Body of pancreas (tissue), 4 donors: ENCODE measurements at regions not wholly inside any gene's neighbourhood (a gene's known extent, or its start where the extent isn't known, plus 50 kb on each side); places are given as distances from the start of the nearest gene placed in this dataset.

Experiments
- ATAC-seq: fragments of 150-250 bp; one replicate; pipeline ENCODE4 v1.9.1; 2016
- DNase-seq, 4 donors: peaks; one replicate each; pipeline ENCODE4 v3.0.0-alpha.2; 2019
- H3K27ac ChIP-seq, 4 donors: fragments of 200-600 bp; sonication (generic); 1 replicate in 3 of 4; 2 replicates in 1 of 4; pipeline versions ENCODE4 v1.5.1 to v1.6.1; 2016 to 2019; ENCODE audit warnings: mild to moderate bottlenecking in 1 of 4, mixed read lengths in 1 of 4, moderate library complexity in 1 of 4
- H3K27me3 ChIP-seq, 2 donors: fragments of 200-600 bp; sonication (generic); one replicate each; pipeline ENCODE4 v1.6.0; 2016; ENCODE audit warnings: mild to moderate bottlenecking in 1 of 2
- H3K36me3 ChIP-seq, 2 donors: fragments of 200-600 bp; sonication (generic); replicated peaks in 1 of 2; 2 replicates each; pipeline ENCODE4 v1.5.1; 2016; ENCODE audit warnings: low read depth in 2 of 2; ENCODE audit not compliant: insufficient read depth in 1 of 2
- H3K4me1 ChIP-seq: fragments of 200-600 bp; sonication (generic); one replicate; pipeline ENCODE4 v1.6.0; 2016
- H3K4me3 ChIP-seq, 2 donors: fragments of 200-600 bp; sonication (generic); 1 replicate in 1 of 2; 2 replicates in 1 of 2; pipeline ENCODE4 v1.5.1; 2016 to 2019
- H3K9me3 ChIP-seq, 3 donors: fragments of 200-600 bp; sonication (generic); 1 replicate in 2 of 3; 2 replicates in 1 of 3; pipeline ENCODE4 v1.5.1; 2016
- CTCF ChIP-seq, 7 experiments: fragments of 450-650 bp in 4 of 7; fragments of 200-600 bp in 3 of 7; sonication (generic) in 3 of 7; IDR thresholded peaks; one replicate each; pipeline ENCODE4 v1.5.1; 2016 to 2019; ENCODE audit warnings: antibody characterized with exemption in 7 of 7
- POLR2A ChIP-seq, 3 donors: fragments of 450-650 bp; IDR thresholded peaks; one replicate each; pipeline ENCODE4 v1.6.1; 2016; ENCODE audit warnings: antibody characterized with exemption in 3 of 3, mild to moderate bottlenecking in 2 of 3
- WGBS, 2 donors: methylation state at CpG; one replicate each; pipeline ENCODE4 v1.1.5; 2017; 5-methylcytosine and 5-hydroxymethylcytosine counted together
- intact Hi-C: fragments of 100-400 bp; cut with DNase I; formaldehyde crosslinking; loops from one replicate; pipeline ENCODE4 v1.15.1; 2023

GRCh38 chr2:6524691-6525474, 340.8 kb downstream of the CMPK2 start:
- no peak for TF ChIP-seq POLR2A (IDR thresholded peaks at IDR 0.05)
- TF ChIP-seq CTCF (IDR thresholded peaks at IDR 0.05) = no peak
- H3K27ac ChIP-seq = peak overlapping the region in 2 of 4 donors; percentile 1 to 20
- H3K4me1 ChIP-seq = peaks cover 25% of the 10 kb centered on the region
- intact Hi-C loops = no loop called here
- H3K36me3 ChIP-seq = no peaks in the 10 kb centered on the region
- DNase-seq = peak in 2 of 4 donors; percentile 11 to 17
- ATAC-seq = peak; percentile 52
- 21 to 31% methylated on average over 13 of the region's 13 CpGs for WGBS, 2 donors
- no peak overlapping the region for H3K4me3 ChIP-seq
- H3K27me3 ChIP-seq = no peaks in the 10 kb centered on the region
- H3K9me3 ChIP-seq = no peaks in the 10 kb centered on the region

DNA sequence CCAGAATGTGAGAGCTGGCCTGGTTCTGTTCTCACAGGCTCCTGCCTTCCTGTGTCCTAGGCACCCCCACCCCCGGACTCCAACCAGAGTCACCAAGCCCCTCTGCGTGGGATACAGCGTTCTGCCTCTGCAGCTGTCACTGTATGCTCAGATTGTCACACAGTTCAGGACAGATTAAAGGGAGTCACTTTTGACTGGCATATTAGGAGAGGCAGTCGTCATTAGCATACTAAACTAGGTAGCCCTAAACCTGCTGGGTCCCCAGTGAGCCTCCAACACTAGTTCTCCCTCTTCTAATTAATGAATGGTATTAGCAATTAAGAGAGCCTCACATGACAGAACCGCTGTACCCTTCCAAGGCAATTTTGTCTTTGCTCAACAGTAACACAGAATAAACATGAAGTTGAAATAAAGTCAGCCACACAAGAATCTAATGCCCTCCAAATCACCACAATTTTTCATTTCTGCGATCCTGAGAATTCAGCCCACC, 340.2 kb downstream of the CMPK2 start:
- no peak for TF ChIP-seq POLR2A (IDR thresholded peaks at IDR 0.05)
- Histone ChIP-seq H3K27ac (peak overlapping the region in 1 of 4 donors; percentile 1), H3K36me3 (no peaks in the 10 kb centered on the region), H3K9me3 (no peaks in the 10 kb centered on the region), H3K4me1 (peaks cover 25% of the 10 kb centered on the region), H3K27me3 (no peaks in the 10 kb centered on the region), H3K4me3 (no peak overlapping the region)
- ATAC-seq = no peak
- intact Hi-C loops = no loop called here
- DNase-seq = no peak
- WGBS, 2 donors = 35 to 38% methylated on average over 6 of the region's 6 CpGs

DNA sequence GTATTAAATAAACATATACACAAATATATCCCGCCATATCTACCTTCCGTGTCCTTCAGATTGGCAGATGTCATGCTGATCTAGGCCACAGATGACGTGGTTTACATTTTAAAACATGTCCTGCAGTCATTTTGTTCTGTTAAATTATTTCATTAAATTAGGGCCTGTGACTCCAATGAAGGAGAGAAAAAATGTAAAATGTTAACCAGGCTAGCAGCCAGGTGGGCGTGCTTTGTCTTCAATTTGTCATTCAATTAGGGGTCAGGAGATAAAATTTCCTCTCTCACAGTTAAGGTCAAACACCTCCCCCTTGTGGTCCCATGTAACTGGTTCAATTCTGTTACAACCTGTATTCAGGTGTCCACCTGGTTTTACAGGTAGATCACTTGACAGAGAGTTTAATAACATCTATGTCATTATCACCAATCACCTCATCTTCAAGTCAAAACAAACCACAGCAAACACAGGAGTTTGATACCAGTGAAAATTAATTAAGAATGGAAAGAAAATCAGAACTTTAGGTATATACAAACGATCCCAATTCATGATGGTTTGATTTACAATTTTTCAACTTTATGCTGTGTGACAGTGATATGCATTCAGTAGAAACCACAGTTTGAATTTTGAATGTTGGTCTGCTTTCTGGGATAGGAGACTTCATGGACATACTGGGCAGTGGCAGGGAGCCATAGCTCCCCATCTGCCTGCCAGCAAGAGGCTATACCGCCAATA, 339.4 kb downstream of the CMPK2 start:
- H3K27me3 ChIP-seq = no peaks in the 10 kb centered on the region
- peaks cover 25% of the 10 kb centered on the region for H3K4me1 ChIP-seq
- 28 to 32% methylated on average over 6 of the region's 6 CpGs for whole genome bisulfite sequencing, 2 donors
- no peak overlapping the region for H3K4me3 ChIP-seq
- H3K36me3 ChIP-seq = no peaks in the 10 kb centered on the region
- TF ChIP-seq CTCF (IDR thresholded peaks at IDR 0.05) (peak in 6 of 7 experiments; percentile 40 to 69 (median 63)), POLR2A (IDR thresholded peaks at IDR 0.05) (no peak)
- H3K27ac ChIP-seq = no peak overlapping the region
- H3K9me3 ChIP-seq = no peaks in the 10 kb centered on the region
- DNase-seq = peak; percentile 48 to 71 (median 51)
- intact Hi-C loops = no loop called here
- ATAC-seq = peak; percentile 53

DNA sequence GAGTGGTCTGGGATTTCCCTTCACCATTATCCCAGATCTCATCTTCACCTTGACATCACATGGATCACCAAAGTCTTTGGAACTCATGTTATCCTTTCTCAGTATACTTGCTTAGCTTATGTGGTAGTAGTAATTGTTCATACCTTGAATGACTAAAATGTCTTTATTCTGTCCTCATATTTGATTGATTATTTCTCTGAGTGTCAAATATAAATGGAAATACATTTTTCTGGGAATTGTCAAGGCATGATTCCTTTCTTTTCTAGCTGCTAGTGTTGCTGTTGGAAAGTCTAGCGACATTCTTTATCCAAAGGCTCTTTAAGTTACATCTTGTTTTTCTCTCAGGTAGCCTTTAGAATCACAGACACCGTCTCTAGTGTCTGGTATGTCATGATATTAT, 334.4 kb downstream of the CMPK2 start:
- no peaks in the 10 kb centered on the region for H3K36me3 ChIP-seq
- intact Hi-C loops = no loop called here
- WGBS, 2 donors = 86 to 91% methylated on average over 2 of the region's 2 CpGs

More for the DNA sequence above, 334.4 kb downstream of the CMPK2 start:
- H3K9me3 ChIP-seq = no peaks in the 10 kb centered on the region
- H3K27ac ChIP-seq = no peak overlapping the region
- TF ChIP-seq CTCF (IDR thresholded peaks at IDR 0.05) = no peak
- TF ChIP-seq POLR2A (IDR thresholded peaks at IDR 0.05) = no peak
- DNase-seq = no peak
- no peak for ATAC-seq
- no peak overlapping the region for H3K4me3 ChIP-seq
- no peaks in the 10 kb centered on the region for H3K27me3 ChIP-seq
- H3K4me1 ChIP-seq = peaks cover under 1% of the 10 kb centered on the region
